ENCODE measurements at regions not wholly inside any gene's neighbourhood (a gene's known extent, or its start where the extent isn't known, plus 50 kb on each side); places are given as distances from the start of the nearest gene placed in this dataset.

DNA sequence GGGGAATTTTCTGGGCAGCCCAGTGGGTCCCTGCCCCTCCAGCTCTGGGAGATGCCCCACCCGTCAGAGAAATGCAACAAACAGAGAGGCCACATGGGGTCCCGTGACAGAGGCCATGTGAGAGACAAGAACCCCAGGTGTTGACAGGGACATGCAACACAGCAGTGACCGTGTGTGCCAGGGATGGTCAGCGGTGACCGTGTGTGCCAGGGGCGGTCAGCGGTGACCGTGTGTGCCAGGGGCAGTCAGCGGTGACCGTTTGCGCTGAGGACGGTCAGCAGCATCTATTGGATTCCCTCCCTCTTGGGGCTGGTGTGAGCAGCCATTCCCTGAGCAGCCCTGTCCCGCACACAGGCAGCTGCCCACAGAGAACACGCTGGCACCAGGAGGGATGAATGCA is 146.6 kb upstream of the OTOS start:
- Histone ChIP-seq H2BK12ac (ENCODE audit: low read depth, low read length) (no peak overlapping the region), H3K4me1 (replicated peaks in 1 of 4; ENCODE audit: control insufficient read depth in 3 of 4, insufficient read depth in 4 of 4, low read length in 3 of 4) (peaks cover 0 to 5% (median 2%) of the 10 kb centered on the region in 4 experiments; a peak in 3 of 7 replicates), H4K91ac (replicated peaks; ENCODE audit: insufficient read length, low read length) (no peak overlapping the region), H3K9me3 (ENCODE audit: insufficient read depth in 2 of 2, low read depth in 1 of 2, low read length in 1 of 2) (no peaks in the 10 kb centered on the region), H3K23ac (ENCODE audit: insufficient read length) (no peak overlapping the region), H3K79me2 (ENCODE audit: control insufficient read depth in 1 of 2, insufficient read depth in 2 of 2, low read length in 2 of 2) (no peaks in the 10 kb centered on the region), H2AFZ (ENCODE audit: low read length) (no peak overlapping the region), H4K20me1 (replicated peaks in 1 of 2; ENCODE audit: control insufficient read depth in 1 of 2, insufficient read depth in 2 of 2, low read length in 2 of 2) (no peaks in the 10 kb centered on the region), H2BK120ac (replicated peaks; ENCODE audit: low read depth, low read length) (no peak overlapping the region), H2BK20ac (ENCODE audit: low read length) (no peak overlapping the region), H3K79me1 (ENCODE audit: low read depth, low read length) (no peaks in the 10 kb centered on the region), H3K9ac (replicated peaks in 1 of 4; ENCODE audit: extremely low read depth in 1 of 4, low read depth in 3 of 4, low read length in 3 of 4) (no peak overlapping the region), H3K23me2 (ENCODE audit: low read depth, low read length) (no peaks in the 10 kb centered on the region), H3K4ac (replicated peaks; ENCODE audit: insufficient read length, low read depth, low read length) (no peak overlapping the region), H3K36me3 (ENCODE audit: control insufficient read depth in 2 of 4, insufficient read depth in 4 of 4, low read length in 3 of 4) (no peaks in the 10 kb centered on the region), H4K5ac (ENCODE audit: insufficient read length, low read depth, low read length) (no peak overlapping the region), H2BK5ac (ENCODE audit: low read depth, low read length) (no peak overlapping the region), H2BK15ac (ENCODE audit: low read length) (no peak overlapping the region), H3K4me3 (ENCODE audit: extremely low read depth in 1 of 4, insufficient read depth in 2 of 4, low read depth in 3 of 4, low read length in 4 of 4) (no peak overlapping the region), H2AK5ac (ENCODE audit: low read depth, low read length) (no peak overlapping the region), H3K27me3 (replicated peaks in 1 of 4; ENCODE audit: control insufficient read depth in 3 of 4, extremely low read depth in 1 of 4, insufficient read depth in 3 of 4, low read length in 3 of 4) (no peaks in the 10 kb centered on the region), H4K8ac (ENCODE audit: extremely low read depth, insufficient read depth, low read length) (peak overlapping the region; percentile 21), H3K14ac (ENCODE audit: insufficient read length) (no peak overlapping the region), H3K4me2 (ENCODE audit: insufficient read depth in 1 of 2, low read depth in 2 of 2, low read length in 2 of 2) (no peak overlapping the region), H3K56ac (replicated peaks; ENCODE audit: insufficient read length, low read depth, low read length) (no peak overlapping the region), H3K27ac (ENCODE audit: low read depth, low read length) (no peak overlapping the region), H3K18ac (ENCODE audit: extremely low read depth, low read length) (no peak overlapping the region)
- CTCF ChIA-PET (ENCODE audit: partially characterized antibody), result no interaction called here
- POLR2A ChIA-PET (ENCODE audit: partially characterized antibody), result no interaction called here
- 83% methylated on average over 14 of the region's 14 CpGs; no CpG with 5 or more reads in 1 of the 2 experiments for WGBS, 2 experiments (ENCODE audit: extremely low coverage in 1 of 2, insufficient coverage in 1 of 2, insufficient read length in 1 of 2, insufficient replicate concordance in 2 of 2, low coverage in 1 of 2, low lambda C conversion rate in 2 of 2, missing lambda C conversion rate in 1 of 2)
- peak in 1 of 2 experiments; percentile 38 for DNase-seq (ENCODE audit: low read depth in 1 of 2, low spot score in 2 of 2)
- FAIRE-seq, result no peak
- no peak for TF ChIP-seq NRF1 (IDR thresholded peaks at IDR 0.05; ENCODE audit: low read depth, low read length)
- no peak for TF ChIP-seq PHF8 (conservative IDR thresholded peaks at IDR 0.05; ENCODE audit: low read depth, low read length)
- TF ChIP-seq YY1 (IDR thresholded peaks at IDR 0.05; ENCODE audit: low read depth, low read length), result no peak
- no peak for TF ChIP-seq SP4 (IDR thresholded peaks at IDR 0.05; ENCODE audit: low read length)

All from H1 (cell line).